Neutrophil (primary cell): ENCODE measurements at regions not wholly inside any gene's neighbourhood (a gene's known extent, or its start where the extent isn't known, plus 50 kb on each side); places are given as distances from the start of the nearest gene placed in this dataset.

Experiments used
- H3K27ac ChIP-seq: fragments of 200-600 bp; sonication (generic); 2 replicates; pipeline ENCODE4 v1.5.1; 2016; ENCODE audit warnings: mild to moderate bottlenecking, moderate library complexity
- H3K27me3 ChIP-seq: fragments of 200-600 bp; sonication (generic); 2 replicates; pipeline ENCODE4 v1.6.0; 2016; ENCODE audit warnings: mild to moderate bottlenecking
- H3K36me3 ChIP-seq: fragments of 200-600 bp; sonication (generic); 2 replicates; pipeline ENCODE4 v1.5.1; 2017
- H3K4me1 ChIP-seq, 2 experiments: fragments of 200-600 bp in 1 of 2; sonication (generic) in 1 of 2; 1 replicate in 1 of 2; 2 replicates in 1 of 2; pipeline versions ENCODE4 v1.5.1 to v1.6.1; 2013 to 2016; ENCODE audit warnings: low read depth in 1 of 2, low read length in 1 of 2, mild to moderate bottlenecking in 1 of 2, moderate library complexity in 1 of 2; ENCODE audit not compliant: control insufficient read depth in 1 of 2, insufficient read depth in 1 of 2
- H3K4me3 ChIP-seq, 2 experiments: fragments of 200-600 bp in 1 of 2; sonication (generic) in 1 of 2; 1 replicate in 1 of 2; 2 replicates in 1 of 2; pipeline ENCODE4 v1.5.1; 2013 to 2016; ENCODE audit warnings: low read depth in 1 of 2, low read length in 1 of 2, mild to moderate bottlenecking in 1 of 2, moderate library complexity in 1 of 2
- H3K9me3 ChIP-seq: fragments of 200-600 bp; sonication (generic); 2 replicates; pipeline ENCODE4 v1.5.1; 2016
- TF ChIP-seq, protein P1 (sequence below): fragments of 200-600 bp; sonication (generic); IDR thresholded peaks from 2 replicates; pipeline ENCODE4 v1.5.1; 2016; ENCODE audit warnings: antibody characterized with exemption

DNA sequence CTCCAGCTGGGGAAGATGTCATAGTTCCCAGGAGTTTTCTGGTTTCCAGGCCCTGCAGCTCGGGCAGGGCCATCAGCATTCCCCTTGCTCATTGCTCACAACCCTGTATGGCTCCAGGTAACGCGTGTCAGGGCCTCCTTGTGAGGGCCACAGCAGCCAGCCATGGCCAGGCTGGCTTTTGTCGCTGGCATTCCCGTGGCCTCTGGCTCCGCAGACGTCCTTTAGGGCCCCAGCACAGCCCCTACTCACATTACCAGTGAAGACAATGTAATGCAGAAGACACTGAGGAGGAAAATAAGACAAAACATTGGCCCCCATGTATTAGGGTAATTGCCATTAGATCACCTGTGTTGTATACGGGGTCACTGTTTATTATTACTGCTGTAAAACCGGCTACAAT lies 1799.0 kb downstream of the TP53TG3F start:
- Histone ChIP-seq H3K27me3 (no peaks in the 10 kb centered on the region), H3K27ac (no peak overlapping the region), H3K36me3 (no peaks in the 10 kb centered on the region), H3K4me3 (no peak overlapping the region), H3K9me3 (no peaks in the 10 kb centered on the region), H3K4me1 (no peaks in the 10 kb centered on the region)
- TF ChIP-seq, protein P1, sequence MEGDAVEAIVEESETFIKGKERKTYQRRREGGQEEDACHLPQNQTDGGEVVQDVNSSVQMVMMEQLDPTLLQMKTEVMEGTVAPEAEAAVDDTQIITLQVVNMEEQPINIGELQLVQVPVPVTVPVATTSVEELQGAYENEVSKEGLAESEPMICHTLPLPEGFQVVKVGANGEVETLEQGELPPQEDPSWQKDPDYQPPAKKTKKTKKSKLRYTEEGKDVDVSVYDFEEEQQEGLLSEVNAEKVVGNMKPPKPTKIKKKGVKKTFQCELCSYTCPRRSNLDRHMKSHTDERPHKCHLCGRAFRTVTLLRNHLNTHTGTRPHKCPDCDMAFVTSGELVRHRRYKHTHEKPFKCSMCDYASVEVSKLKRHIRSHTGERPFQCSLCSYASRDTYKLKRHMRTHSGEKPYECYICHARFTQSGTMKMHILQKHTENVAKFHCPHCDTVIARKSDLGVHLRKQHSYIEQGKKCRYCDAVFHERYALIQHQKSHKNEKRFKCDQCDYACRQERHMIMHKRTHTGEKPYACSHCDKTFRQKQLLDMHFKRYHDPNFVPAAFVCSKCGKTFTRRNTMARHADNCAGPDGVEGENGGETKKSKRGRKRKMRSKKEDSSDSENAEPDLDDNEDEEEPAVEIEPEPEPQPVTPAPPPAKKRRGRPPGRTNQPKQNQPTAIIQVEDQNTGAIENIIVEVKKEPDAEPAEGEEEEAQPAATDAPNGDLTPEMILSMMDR, result no peak

GRCh38 chr16:35295856-35296255 lies 1836.4 kb downstream of the TP53TG3F start:
- TF ChIP-seq, protein P1, result no peak
- H3K27ac ChIP-seq, result no peak overlapping the region
- no peaks in the 10 kb centered on the region for H3K4me1 ChIP-seq
- H3K4me3 ChIP-seq, result no peak overlapping the region
- H3K36me3 ChIP-seq, result no peaks in the 10 kb centered on the region
- H3K9me3 ChIP-seq, result no peaks in the 10 kb centered on the region
- H3K27me3 ChIP-seq, result no peaks in the 10 kb centered on the region

- H3K9me3 ChIP-seq, result no peaks in the 10 kb centered on the region
Observed at GRCh38 chr16:35296962-35297653, 1837.7 kb downstream of the TP53TG3F start.

GRCh38 chr16:35298460-35299243 lies 1839.2 kb downstream of the TP53TG3F start:
- Histone ChIP-seq H3K27me3 (no peaks in the 10 kb centered on the region), H3K4me3 (no peak overlapping the region), H3K9me3 (no peaks in the 10 kb centered on the region), H3K27ac (no peak overlapping the region), H3K4me1 (no peaks in the 10 kb centered on the region), H3K36me3 (no peaks in the 10 kb centered on the region)
- TF ChIP-seq, protein P1, result no peak

More at GRCh38 chr16:35296962-35297653, 1837.7 kb downstream of the TP53TG3F start:
- Histone ChIP-seq H3K27ac (no peak overlapping the region), H3K36me3 (no peaks in the 10 kb centered on the region), H3K4me1 (no peaks in the 10 kb centered on the region), H3K4me3 (no peak overlapping the region), H3K27me3 (no peaks in the 10 kb centered on the region)
- TF ChIP-seq, protein P1, result no peak

GRCh38 chr16:35302859-35303258 lies 1843.4 kb downstream of the TP53TG3F start:
- Histone ChIP-seq H3K36me3 (no peaks in the 10 kb centered on the region), H3K27ac (no peak overlapping the region), H3K27me3 (no peaks in the 10 kb centered on the region), H3K4me3 (no peak overlapping the region), H3K4me1 (no peaks in the 10 kb centered on the region), H3K9me3 (no peaks in the 10 kb centered on the region)
- TF ChIP-seq, protein P1, result no peak
